IMR-90 (cell line): ENCODE measurements at regions not wholly inside any gene's neighbourhood (a gene's known extent, or its start where the extent isn't known, plus 50 kb on each side); places are given as distances from the start of the nearest gene placed in this dataset.

Source experiments
- ATAC-seq: fragments of 200-7000 bp; cut with Tn5 transposase; 2 replicates; pipeline ENCODE4 v1.9.1; 2020; ENCODE audit warnings: low read depth, mild to moderate bottlenecking, moderate library complexity
- BruUV-seq: library from RNA; stranded (reverse); fragments of 400-500 nt; replicated peaks from 2 replicates; lab custom pipeline; 2021; lab: Mats Ljungman, UMichigan
- CTCF ChIA-PET: fragments of 300-600 bp; formaldehyde crosslinking; extraction: SDS; loops from one replicate; lab custom pipeline; 2021; ENCODE audit warnings: antibody characterized with exemption; lab: Yijun Ruan, JAX
- POLR2A ChIA-PET: fragments of 300-600 bp; sonication (Branson Sonifier 250); formaldehyde crosslinking; loops from one replicate; lab custom pipeline; 2022; ENCODE audit warnings: antibody characterized with exemption; ENCODE audit not compliant: unreplicated experiment; lab: Charles Lee
- DNase-seq: peaks from one replicate; pipeline ENCODE4 v3.0.0; 2013
- H2AFZ ChIP-seq: replicated peaks from 2 replicates; pipeline ENCODE3; 2013; ENCODE audit warnings: low read length, mild to moderate bottlenecking; ENCODE audit not compliant: poor library complexity
- H2AK5ac ChIP-seq: 2 replicates; pipeline ENCODE4 v1.6.1; 2013; ENCODE audit warnings: low read depth, low read length, inconsistent platforms
- H2AK9ac ChIP-seq: replicated peaks from 2 replicates; pipeline ENCODE3; 2013; ENCODE audit warnings: mild to moderate bottlenecking, low read depth, low read length, moderate library complexity; ENCODE audit not compliant: poor library complexity
- H2BK120ac ChIP-seq: 2 replicates; pipeline ENCODE4 v1.6.1; 2013; ENCODE audit warnings: low read depth, low read length, inconsistent platforms
- H2BK15ac ChIP-seq: 3 replicates; pipeline ENCODE4 v1.6.1; 2013; ENCODE audit warnings: low read depth, low read length, inconsistent platforms
- H2BK20ac ChIP-seq: 2 replicates; pipeline ENCODE4 v1.6.1; 2013; ENCODE audit warnings: low read depth, mild to moderate bottlenecking, inconsistent platforms, low read length, moderate library complexity
- H2BK5ac ChIP-seq: 2 replicates; pipeline ENCODE4 v1.6.1; 2013; ENCODE audit warnings: mild to moderate bottlenecking, low read depth, low read length, inconsistent platforms; ENCODE audit not compliant: poor library complexity, severe bottlenecking
- H3K14ac ChIP-seq: replicated peaks from 2 replicates; pipeline ENCODE4 v1.6.1; 2013; ENCODE audit warnings: low read depth, low read length, inconsistent platforms
- H3K18ac ChIP-seq: 2 replicates; pipeline ENCODE4 v1.6.1; 2013; ENCODE audit warnings: low read depth, low read length, control low read depth
- H3K23ac ChIP-seq: 2 replicates; pipeline ENCODE4 v1.6.1; 2013; ENCODE audit warnings: low read depth, low read length, inconsistent platforms
- H3K27ac ChIP-seq: 2 replicates; pipeline ENCODE4 v1.5.1; 2013; ENCODE audit warnings: mild to moderate bottlenecking, control low read depth, low read length; ENCODE audit not compliant: insufficient read depth
- H3K27me3 ChIP-seq: 2 replicates; pipeline ENCODE4 v1.6.1; 2013; ENCODE audit warnings: low read length; ENCODE audit not compliant: control insufficient read depth, insufficient read depth
- H3K36me3 ChIP-seq: 2 replicates; pipeline ENCODE4 v1.6.1; 2013; ENCODE audit warnings: low read length, mixed read lengths; ENCODE audit not compliant: control insufficient read depth, insufficient read depth
- H3K4ac ChIP-seq: 2 replicates; pipeline ENCODE4 v1.6.1; 2013; ENCODE audit warnings: low read depth, low read length, inconsistent platforms
- H3K4me1 ChIP-seq: 2 replicates; pipeline ENCODE4 v1.6.1; 2013; ENCODE audit warnings: low read length, mixed read lengths; ENCODE audit not compliant: control insufficient read depth, insufficient read depth
- H3K4me2 ChIP-seq: 2 replicates; pipeline ENCODE4 v1.6.1; 2013; ENCODE audit warnings: low read depth, mild to moderate bottlenecking, control low read depth, low read length, moderate library complexity
- H3K4me3 ChIP-seq: 2 replicates; pipeline ENCODE4 v1.5.1; 2013; ENCODE audit warnings: low read depth, mild to moderate bottlenecking, control low read depth, low read length, moderate library complexity; ENCODE audit not compliant: insufficient read depth
- H3K56ac ChIP-seq: 2 replicates; pipeline ENCODE4 v1.6.1; 2013; ENCODE audit warnings: low read length, inconsistent platforms; ENCODE audit not compliant: insufficient read depth; ENCODE audit errors: extremely low read depth
- H3K79me1 ChIP-seq, 2 experiments: 2 replicates each; pipeline ENCODE4 v1.6.1; 2013; ENCODE audit warnings: low read length in 2 of 2, inconsistent platforms in 1 of 2, low read depth in 1 of 2
- H3K9ac ChIP-seq: 2 replicates; pipeline ENCODE4 v1.6.1; 2013; ENCODE audit warnings: low read depth, low read length, control low read depth
- H3K9me1 ChIP-seq: 2 replicates; pipeline ENCODE4 v1.6.1; 2013; ENCODE audit warnings: low read length, inconsistent platforms; ENCODE audit not compliant: insufficient read depth
- H3K9me3 ChIP-seq: 2 replicates; pipeline ENCODE4 v1.6.1; 2013; ENCODE audit warnings: low read length; ENCODE audit not compliant: control insufficient read depth, insufficient read depth
- H4K20me1 ChIP-seq: 2 replicates; pipeline ENCODE4 v1.6.1; 2013; ENCODE audit warnings: low read length, inconsistent platforms; ENCODE audit not compliant: insufficient read depth
- H4K5ac ChIP-seq: 2 replicates; pipeline ENCODE4 v1.6.1; 2013; ENCODE audit warnings: mild to moderate bottlenecking, low read depth, low read length, control low read depth
- H4K8ac ChIP-seq, 2 experiments: 2 replicates each; pipeline ENCODE4 v1.6.1; 2013; ENCODE audit warnings: low read depth in 2 of 2, low read length in 2 of 2, control low read depth in 1 of 2, inconsistent platforms in 1 of 2
- H4K91ac ChIP-seq: 2 replicates; pipeline ENCODE4 v1.6.1; 2013; ENCODE audit warnings: low read depth, low read length, inconsistent platforms; ENCODE audit not compliant: insufficient read depth
- CEBPB ChIP-seq: IDR thresholded peaks from 2 replicates; pipeline ENCODE4 v1.6.1; 2012; ENCODE audit warnings: low read depth, low read length, improper control_type of control experiment
- MXI1 ChIP-seq: IDR thresholded peaks from 2 replicates; pipeline ENCODE4 v1.6.1; 2012; ENCODE audit warnings: low read depth, mild to moderate bottlenecking, low read length, moderate library complexity, borderline replicate concordance
- WGBS, 2 experiments: methylation state at CpG; one replicate each; pipeline versions ENCODE4 v1.1.5 to v1.1.7; 2013; ENCODE audit warnings: missing lambda C conversion rate in 2 of 2; ENCODE audit not compliant: insufficient read length in 1 of 2; ENCODE audit errors: extremely low coverage in 2 of 2; 5-methylcytosine and 5-hydroxymethylcytosine counted together
- dilution Hi-C: fragments of 300-500 bp; cut with HindIII; formaldehyde crosslinking; loops from one replicate; pipeline ENCODE4 v1.14.3; 2018; ENCODE audit warnings: low sequenced_read_pairs; ENCODE audit not compliant: unreplicated experiment
- in situ Hi-C: fragments of 300-500 bp; cut with MboI; formaldehyde crosslinking; loops from 3 replicates; pipeline ENCODE4 v1.14.3; 2019; ENCODE audit warnings: low sequenced_read_pairs, inconsistent platforms, mixed read lengths
- intact Hi-C: fragments of 100-400 bp; cut with micrococcal nuclease; formaldehyde crosslinking; loops from 2 replicates; pipeline ENCODE4 v1.10.0; 2022

DNA sequence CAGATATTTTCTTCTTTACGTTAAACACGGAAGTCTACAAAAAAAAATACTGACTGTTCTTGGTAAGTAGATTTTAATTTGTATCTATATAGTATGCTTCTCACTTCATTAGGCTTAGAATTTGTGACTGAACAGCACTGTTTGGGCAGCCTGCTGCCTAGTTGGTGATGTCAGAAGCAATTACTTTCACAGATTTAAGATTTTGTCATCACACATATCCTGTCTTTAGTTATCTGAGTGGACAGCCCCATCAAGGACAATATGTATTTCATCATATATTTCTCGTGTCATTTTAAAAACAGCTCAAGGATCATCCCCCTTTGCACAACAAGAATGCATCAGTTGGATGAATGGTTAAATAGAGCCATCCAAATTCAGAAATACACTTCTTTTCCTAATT is 338.4 kb upstream of the CITED2 start:
- no peak overlapping the region for H2AK5ac ChIP-seq
- 0 out of 2 replicates have a peak, but pooled peaks cover 7% of the 10 kb centered on the region for H3K9me1 ChIP-seq
- H3K79me1 ChIP-seq, result no peaks in the 10 kb centered on the region
- H4K5ac ChIP-seq, result no peak overlapping the region
- no peak overlapping the region for H2BK20ac ChIP-seq
- ChIA-PET POLR2A (no interaction called here), CTCF (no interaction called here)
- peaks cover 8% of the 10 kb centered on the region; the same call in 1 of the 2 replicates for H3K4me1 ChIP-seq
- no peak overlapping the region for H3K14ac ChIP-seq
- no peak for ATAC-seq
- no peak overlapping the region for H3K9ac ChIP-seq
- WGBS, 2 experiments, result no CpG with 5 or more reads among the region's 3 CpGs
- no peaks in the 10 kb centered on the region for H3K9me3 ChIP-seq
- H2AK9ac ChIP-seq, result no peak overlapping the region
- H3K56ac ChIP-seq, result no peak overlapping the region
- H3K4me3 ChIP-seq, result no peak overlapping the region
- no peaks in the 10 kb centered on the region for H4K20me1 ChIP-seq
- no peak for DNase-seq
- no peak overlapping the region for H3K4me2 ChIP-seq
- no peak overlapping the region for H3K23ac ChIP-seq
- no peak overlapping the region for H2BK120ac ChIP-seq
- no peak overlapping the region for H2BK5ac ChIP-seq
- BruUV-seq, result no TSS peak
- no peaks in the 10 kb centered on the region for H3K27me3 ChIP-seq
- in situ Hi-C loops (no loop called here), intact Hi-C loops (no loop called here), dilution Hi-C loops (no loop called here)
- no peak overlapping the region for H4K91ac ChIP-seq
- H3K18ac ChIP-seq, result no peak overlapping the region
- H2BK15ac ChIP-seq, result no peak overlapping the region
- TF ChIP-seq CEBPB (0 out of 2 replicates have a peak, but pooled peaks have one; percentile 7), MXI1 (no peak)
- no peak overlapping the region for H3K4ac ChIP-seq
- no peaks in the 10 kb centered on the region for H3K36me3 ChIP-seq
- H2AFZ ChIP-seq, result no peak overlapping the region
- H3K27ac ChIP-seq, result no peak overlapping the region
- H4K8ac ChIP-seq, result no peak overlapping the region
